ENCODE measurements at regions not wholly inside any gene's neighbourhood (a gene's known extent, or its start where the extent isn't known, plus 50 kb on each side); places are given as distances from the start of the nearest gene placed in this dataset.

GRCh38 chrX:34716302-34716701 lies 59.2 kb upstream of the TMEM47 start:
- Histone ChIP-seq H3K4me1 (ENCODE audit: control insufficient read depth, insufficient read depth, low read length) (no peaks in the 10 kb centered on the region), H3K9me3 (ENCODE audit: control insufficient read depth, low read length) (no peaks in the 10 kb centered on the region), H3K27ac (ENCODE audit: low read length) (no peak overlapping the region), H3K27me3 (ENCODE audit: control insufficient read depth, insufficient read depth) (no peaks in the 10 kb centered on the region), H3K4me3 (ENCODE audit: low read length) (no peak overlapping the region)
- intact Hi-C loops (cut with DNase I) = no loop called here
- no peak for ATAC-seq
- WGBS = 57% methylated on average over 3 of the region's 3 CpGs
- no peak for DNase-seq

- WGBS = 48% methylated on average over 1 of the region's 1 CpG
- H3K4me1 ChIP-seq (ENCODE audit: control insufficient read depth, insufficient read depth, low read length) = no peaks in the 10 kb centered on the region
- no peaks in the 10 kb centered on the region for H3K27me3 ChIP-seq (ENCODE audit: control insufficient read depth, insufficient read depth)
- no peak overlapping the region for H3K27ac ChIP-seq (ENCODE audit: low read length)
- H3K4me3 ChIP-seq (ENCODE audit: low read length) = no peak overlapping the region
- DNase-seq (no peak), ATAC-seq (no peak)
- intact Hi-C loops (cut with DNase I) = no loop called here
- H3K9me3 ChIP-seq (ENCODE audit: control insufficient read depth, low read length) = no peaks in the 10 kb centered on the region
Measured at GRCh38 chrX:34734383-34734782, 77.3 kb upstream of the TMEM47 start.

- intact Hi-C loops (cut with DNase I) = no loop called here
- no peaks in the 10 kb centered on the region for H3K4me1 ChIP-seq (ENCODE audit: control insufficient read depth, insufficient read depth, low read length)
- no peak overlapping the region for H3K27ac ChIP-seq (ENCODE audit: low read length)
- ATAC-seq (no peak), DNase-seq (no peak)
- WGBS = 83% methylated on average over 4 of the region's 4 CpGs
- no peaks in the 10 kb centered on the region for H3K27me3 ChIP-seq (ENCODE audit: control insufficient read depth, insufficient read depth)
- H3K4me3 ChIP-seq (ENCODE audit: low read length) = no peak overlapping the region
- H3K9me3 ChIP-seq (ENCODE audit: control insufficient read depth, low read length) = no peaks in the 10 kb centered on the region
Measured at GRCh38 chrX:34744521-34744920, 87.4 kb upstream of the TMEM47 start.

- ATAC-seq (no peak), DNase-seq (no peak)
- H3K27me3 ChIP-seq (ENCODE audit: control insufficient read depth, insufficient read depth) = no peaks in the 10 kb centered on the region
- intact Hi-C loops (cut with DNase I) = no loop called here
- H3K4me3 ChIP-seq (ENCODE audit: low read length) = no peak overlapping the region
- H3K27ac ChIP-seq (ENCODE audit: low read length) = no peak overlapping the region
- 86% methylated on average over 5 of the region's 5 CpGs for WGBS
- H3K9me3 ChIP-seq (ENCODE audit: control insufficient read depth, low read length) = no peaks in the 10 kb centered on the region
- no peaks in the 10 kb centered on the region for H3K4me1 ChIP-seq (ENCODE audit: control insufficient read depth, insufficient read depth, low read length)
Measured at GRCh38 chrX:34749896-34750295, 92.8 kb upstream of the TMEM47 start.

GRCh38 chrX:34764852-34765361 lies 107.8 kb upstream of the TMEM47 start:
- no peak for ATAC-seq
- 84% methylated on average over 2 of the region's 2 CpGs for WGBS
- no peaks in the 10 kb centered on the region for H3K9me3 ChIP-seq (ENCODE audit: control insufficient read depth, low read length)
- no peak overlapping the region for H3K4me3 ChIP-seq (ENCODE audit: low read length)
- no peaks in the 10 kb centered on the region for H3K27me3 ChIP-seq (ENCODE audit: control insufficient read depth, insufficient read depth)
- H3K4me1 ChIP-seq (ENCODE audit: control insufficient read depth, insufficient read depth, low read length) = no peaks in the 10 kb centered on the region
- no peak for DNase-seq
- intact Hi-C loops (cut with DNase I) = no loop called here
- H3K27ac ChIP-seq (ENCODE audit: low read length) = no peak overlapping the region

GRCh38 chrX:34768290-34768689 lies 111.2 kb upstream of the TMEM47 start:
- Histone ChIP-seq H3K4me1 (ENCODE audit: control insufficient read depth, insufficient read depth, low read length) (no peaks in the 10 kb centered on the region), H3K27me3 (ENCODE audit: control insufficient read depth, insufficient read depth) (no peaks in the 10 kb centered on the region), H3K9me3 (ENCODE audit: control insufficient read depth, low read length) (no peaks in the 10 kb centered on the region), H3K4me3 (ENCODE audit: low read length) (no peak overlapping the region), H3K27ac (ENCODE audit: low read length) (no peak overlapping the region)
- no peak for ATAC-seq
- intact Hi-C loops (cut with DNase I) = no loop called here
- WGBS = 97% methylated on average over 2 of the region's 2 CpGs
- no peak for DNase-seq

GRCh38 chrX:34770511-34770910 lies 113.4 kb upstream of the TMEM47 start:
- Histone ChIP-seq H3K4me1 (ENCODE audit: control insufficient read depth, insufficient read depth, low read length) (no peaks in the 10 kb centered on the region), H3K4me3 (ENCODE audit: low read length) (no peak overlapping the region), H3K9me3 (ENCODE audit: control insufficient read depth, low read length) (no peaks in the 10 kb centered on the region), H3K27me3 (ENCODE audit: control insufficient read depth, insufficient read depth) (no peaks in the 10 kb centered on the region), H3K27ac (ENCODE audit: low read length) (no peak overlapping the region)
- DNase-seq (no peak), ATAC-seq (no peak)
- 76% methylated on average over 1 of the region's 1 CpG for WGBS
- intact Hi-C loops (cut with DNase I) = no loop called here

GRCh38 chrX:34778916-34779315 lies 121.8 kb upstream of the TMEM47 start:
- ATAC-seq (no peak), DNase-seq (no peak)

GRCh38 chrX:34790026-34790425 lies 132.9 kb upstream of the TMEM47 start:
- DNase-seq = no peak
- H3K9me3 ChIP-seq (ENCODE audit: control insufficient read depth, low read length) = no peaks in the 10 kb centered on the region
- no peak overlapping the region for H3K27ac ChIP-seq (ENCODE audit: low read length)
- intact Hi-C loops (cut with DNase I) = no loop called here
- H3K4me1 ChIP-seq (ENCODE audit: control insufficient read depth, insufficient read depth, low read length) = no peaks in the 10 kb centered on the region
- H3K27me3 ChIP-seq (ENCODE audit: control insufficient read depth, insufficient read depth) = no peaks in the 10 kb centered on the region
- 86% methylated on average over 1 of the region's 1 CpG for WGBS
- no peak overlapping the region for H3K4me3 ChIP-seq (ENCODE audit: low read length)
- no peak for ATAC-seq

More at GRCh38 chrX:34778916-34779315, 121.8 kb upstream of the TMEM47 start:
- Histone ChIP-seq H3K4me3 (ENCODE audit: low read length) (no peak overlapping the region), H3K9me3 (ENCODE audit: control insufficient read depth, low read length) (no peaks in the 10 kb centered on the region), H3K4me1 (ENCODE audit: control insufficient read depth, insufficient read depth, low read length) (no peaks in the 10 kb centered on the region), H3K27ac (ENCODE audit: low read length) (no peak overlapping the region), H3K27me3 (ENCODE audit: control insufficient read depth, insufficient read depth) (no peaks in the 10 kb centered on the region)
- WGBS = 62% methylated on average over 2 of the region's 2 CpGs
- intact Hi-C loops (cut with DNase I) = no loop called here

- Histone ChIP-seq H3K4me1 (ENCODE audit: control insufficient read depth, insufficient read depth, low read length) (no peaks in the 10 kb centered on the region), H3K4me3 (ENCODE audit: low read length) (no peak overlapping the region), H3K9me3 (ENCODE audit: control insufficient read depth, low read length) (no peaks in the 10 kb centered on the region), H3K27ac (ENCODE audit: low read length) (no peak overlapping the region), H3K27me3 (ENCODE audit: control insufficient read depth, insufficient read depth) (no peaks in the 10 kb centered on the region)
- DNase-seq (no peak), ATAC-seq (no peak)
- 70% methylated on average over 3 of the region's 3 CpGs for WGBS
- intact Hi-C loops (cut with DNase I) = no loop called here
Measured at GRCh38 chrX:34805951-34806350, 136.6 kb upstream of the FAM47B start.

- Histone ChIP-seq H3K9me3 (ENCODE audit: control insufficient read depth, low read length) (no peaks in the 10 kb centered on the region), H3K4me1 (ENCODE audit: control insufficient read depth, insufficient read depth, low read length) (no peaks in the 10 kb centered on the region), H3K4me3 (ENCODE audit: low read length) (no peak overlapping the region), H3K27ac (ENCODE audit: low read length) (no peak overlapping the region), H3K27me3 (ENCODE audit: control insufficient read depth, insufficient read depth) (no peaks in the 10 kb centered on the region)
- 63% methylated on average over 5 of the region's 5 CpGs for WGBS
- ATAC-seq = no peak
- no peak for DNase-seq
- intact Hi-C loops (cut with DNase I) = no loop called here
Measured at GRCh38 chrX:34809096-34809495, 133.5 kb upstream of the FAM47B start.

GRCh38 chrX:34810364-34810763 lies 132.2 kb upstream of the FAM47B start:
- no peaks in the 10 kb centered on the region for H3K4me1 ChIP-seq (ENCODE audit: control insufficient read depth, insufficient read depth, low read length)
- DNase-seq = no peak
- H3K27ac ChIP-seq (ENCODE audit: low read length) = no peak overlapping the region
- H3K4me3 ChIP-seq (ENCODE audit: low read length) = no peak overlapping the region
- intact Hi-C loops (cut with DNase I) = no loop called here
- H3K27me3 ChIP-seq (ENCODE audit: control insufficient read depth, insufficient read depth) = no peaks in the 10 kb centered on the region
- no peaks in the 10 kb centered on the region for H3K9me3 ChIP-seq (ENCODE audit: control insufficient read depth, low read length)
- no peak for ATAC-seq
- 72% methylated on average over 2 of the region's 2 CpGs for WGBS
